ENCODE measurements at regions not wholly inside any gene's neighbourhood (a gene's known extent, or its start where the extent isn't known, plus 50 kb on each side); places are given as distances from the start of the nearest gene placed in this dataset.

- no peak overlapping the region for H2AK9ac ChIP-seq (replicated peaks; ENCODE audit: low read depth, low read length, poor library complexity)
- no peaks in the 10 kb centered on the region for H3K36me3 ChIP-seq (ENCODE audit: control insufficient read depth, insufficient read depth, low read length)
- no peak for ATAC-seq (ENCODE audit: low read depth)
- no peak overlapping the region for H3K14ac ChIP-seq (replicated peaks; ENCODE audit: low read depth, low read length)
- no peaks in the 10 kb centered on the region for H3K79me1 ChIP-seq (ENCODE audit: low read depth in 1 of 2, low read length in 2 of 2)
- ChIA-PET CTCF (no interaction called here), POLR2A (ENCODE audit: unreplicated experiment) (no interaction called here)
- no peak overlapping the region for H2BK15ac ChIP-seq (ENCODE audit: low read depth, low read length)
- H3K4me2 ChIP-seq (ENCODE audit: low read depth, low read length): no peak overlapping the region
- dilution Hi-C loops (cut with HindIII; ENCODE audit: low sequenced_read_pairs, unreplicated experiment): no loop called here
- H3K27ac ChIP-seq (ENCODE audit: insufficient read depth, low read length): no peak overlapping the region
- WGBS, 2 experiments (ENCODE audit: extremely low coverage in 2 of 2, insufficient read length in 1 of 2): 40% methylated on average over 1 of the region's 7 CpGs; no CpG with 5 or more reads in 1 of the 2 experiments
- H3K56ac ChIP-seq (ENCODE audit: extremely low read depth, insufficient read depth, low read length): no peak overlapping the region
- no peaks in the 10 kb centered on the region for H3K9me1 ChIP-seq (ENCODE audit: insufficient read depth, low read length)
- no peaks in the 10 kb centered on the region for H3K4me1 ChIP-seq (ENCODE audit: control insufficient read depth, insufficient read depth, low read length)
- no peak overlapping the region for H4K91ac ChIP-seq (ENCODE audit: insufficient read depth, low read depth, low read length)
- H4K20me1 ChIP-seq (ENCODE audit: insufficient read depth, low read length): no peaks in the 10 kb centered on the region
- no peaks in the 10 kb centered on the region for H3K27me3 ChIP-seq (ENCODE audit: control insufficient read depth, insufficient read depth, low read length)
- no peak overlapping the region for H2AK5ac ChIP-seq (ENCODE audit: low read depth, low read length)
- no peak overlapping the region for H3K9ac ChIP-seq (ENCODE audit: low read depth, low read length)
- in situ Hi-C loops (cut with MboI; ENCODE audit: low sequenced_read_pairs): no loop called here
- H3K9me3 ChIP-seq (ENCODE audit: control insufficient read depth, insufficient read depth, low read length): peaks cover 12% of the 10 kb centered on the region
- TF ChIP-seq MAFK (IDR thresholded peaks at IDR 0.05; ENCODE audit: low read depth, low read length) (no peak), SMC3 (IDR thresholded peaks at IDR 0.05; ENCODE audit: low read depth, low read length) (no peak), NFE2L2 (IDR thresholded peaks at IDR 0.05; ENCODE audit: low read depth, low read length) (no peak), RFX5 (IDR thresholded peaks at IDR 0.05; ENCODE audit: low read depth, low read length) (no peak), USF2 (IDR thresholded peaks at IDR 0.05; ENCODE audit: low read depth, low read length) (no peak), POLR2A (IDR thresholded peaks at IDR 0.05; ENCODE audit: low read depth, low read length) (no peak), MXI1 (IDR thresholded peaks at IDR 0.05; ENCODE audit: borderline replicate concordance, low read depth, low read length) (no peak), RAD21 (IDR thresholded peaks at IDR 0.05; ENCODE audit: low read length) (no peak), RCOR1 (IDR thresholded peaks at IDR 0.05; ENCODE audit: insufficient replicate concordance, low read length) (no peak), FOS (IDR thresholded peaks at IDR 0.05; ENCODE audit: low read depth, low read length) (no peak)
- H2BK20ac ChIP-seq (ENCODE audit: low read depth, low read length): no peak overlapping the region
- H2AFZ ChIP-seq (replicated peaks; ENCODE audit: low read length, poor library complexity): no peak overlapping the region
- no TSS peak for BruUV-seq (replicated peaks)
- intact Hi-C loops (cut with micrococcal nuclease): no loop called here
- no peak overlapping the region for H4K8ac ChIP-seq (ENCODE audit: low read depth in 2 of 2, low read length in 2 of 2)
- no peak overlapping the region for H2BK120ac ChIP-seq (ENCODE audit: low read depth, low read length)
- no peak overlapping the region for H3K18ac ChIP-seq (ENCODE audit: low read depth, low read length)
- H4K5ac ChIP-seq (ENCODE audit: low read depth, low read length): no peak overlapping the region
- H3K4me3 ChIP-seq (ENCODE audit: insufficient read depth, low read depth, low read length): no peak overlapping the region
- no peak overlapping the region for H3K4ac ChIP-seq (ENCODE audit: low read depth, low read length)
- DNase-seq: no peak
- no peak overlapping the region for H3K23ac ChIP-seq (ENCODE audit: low read depth, low read length)
- H2BK5ac ChIP-seq (ENCODE audit: low read depth, low read length, poor library complexity, severe bottlenecking): no peak overlapping the region
These were observed 222.7 kb downstream of the SHOX start for GRCh38 chrX:853304-853703.
